Endodermal cell (in vitro differentiated cells): ENCODE measurements at regions not wholly inside any gene's neighbourhood (a gene's known extent, or its start where the extent isn't known, plus 50 kb on each side); places are given as distances from the start of the nearest gene placed in this dataset.
A peak's percentile ranks its signal among the peaks of the same experiment; 100 is the strongest.

Source experiments
- DNase-seq: peaks from one replicate; pipeline ENCODE4 v3.0.0-alpha.2; 2017
- H3K27ac ChIP-seq: 2 replicates; pipeline ENCODE4 v1.5.1; 2013; ENCODE audit warnings: mild to moderate bottlenecking, low read depth, low read length, moderate library complexity
- H3K27me3 ChIP-seq: 2 replicates; pipeline ENCODE4 v1.6.1; 2013; ENCODE audit warnings: mild to moderate bottlenecking, low read length, moderate library complexity; ENCODE audit not compliant: insufficient read depth, control insufficient read depth, poor library complexity, severe bottlenecking
- H3K36me3 ChIP-seq: 2 replicates; pipeline ENCODE4 v1.7.0; 2013; ENCODE audit warnings: mild to moderate bottlenecking, low read length, moderate library complexity; ENCODE audit not compliant: control insufficient read depth, insufficient read depth
- H3K4me1 ChIP-seq: one replicate; pipeline ENCODE4 v1.7.0; 2013; ENCODE audit warnings: low read length; ENCODE audit not compliant: control insufficient read depth, insufficient read depth
- H3K4me3 ChIP-seq: 2 replicates; pipeline ENCODE4 v1.5.1; 2013; ENCODE audit warnings: mild to moderate bottlenecking, low read length, moderate library complexity
- H3K9ac ChIP-seq: 2 replicates; pipeline ENCODE4 v1.6.1; 2013; ENCODE audit warnings: mild to moderate bottlenecking, low read length, moderate library complexity; ENCODE audit not compliant: poor library complexity, severe bottlenecking; ENCODE audit errors: extremely low read depth
- H3K9me3 ChIP-seq: 2 replicates; pipeline ENCODE4 v1.6.1; 2013; ENCODE audit warnings: mild to moderate bottlenecking, low read length, moderate library complexity; ENCODE audit not compliant: control insufficient read depth
- H3K27ac Mint-ChIP-seq: 2 replicates; pipeline ENCODE4 v1.8.0; 2020; ENCODE audit warnings: mixed read lengths
- H3K27me3 Mint-ChIP-seq: 2 replicates; pipeline ENCODE4 v1.8.0; 2021; ENCODE audit warnings: mild to moderate bottlenecking, mixed read lengths; ENCODE audit not compliant: insufficient read depth
- H3K36me3 Mint-ChIP-seq: 2 replicates; pipeline ENCODE4 v1.8.0; 2020; ENCODE audit warnings: low read depth, mixed read lengths
- H3K4me1 Mint-ChIP-seq: 2 replicates; pipeline ENCODE4 v1.8.0; 2020; ENCODE audit warnings: mixed read lengths
- H3K4me3 Mint-ChIP-seq: 2 replicates; pipeline ENCODE4 v1.8.0; 2020; ENCODE audit warnings: mild to moderate bottlenecking, moderate library complexity, mixed read lengths
- H3K9me3 Mint-ChIP-seq: 2 replicates; pipeline ENCODE4 v1.8.0; 2020; ENCODE audit warnings: mild to moderate bottlenecking, mixed read lengths
- WGBS, 2 experiments: methylation state at CpG; one replicate each; pipeline versions ENCODE4 v1.1.5 to v1.1.7; 2013; ENCODE audit warnings: missing lambda C conversion rate in 2 of 2, mixed read lengths in 1 of 2; ENCODE audit not compliant: insufficient coverage in 1 of 2, insufficient read length in 1 of 2; 5-methylcytosine and 5-hydroxymethylcytosine counted together
- TF ChIP-seq, protein P1 (sequence below): fragments of 200-600 bp; sonication (generic); conservative IDR thresholded peaks from 2 replicates; pipeline ENCODE4 v1.5.0; 2021; ENCODE audit warnings: antibody characterized with exemption, mild to moderate bottlenecking

- H3K27ac ChIP-seq: no peak overlapping the region
- no peaks in the 10 kb centered on the region for H3K9me3 ChIP-seq
- no peaks in the 10 kb centered on the region for H3K9me3 Mint-ChIP-seq
- no peaks in the 10 kb centered on the region for H3K36me3 ChIP-seq
- H3K27me3 ChIP-seq: peaks cover 12% of the 10 kb centered on the region
- H3K4me3 ChIP-seq: peak overlapping the region; percentile 4
- no peaks in the 10 kb centered on the region for H3K36me3 Mint-ChIP-seq
- no peak for DNase-seq
- H3K9ac ChIP-seq: no peak overlapping the region
- H3K27ac Mint-ChIP-seq: peak overlapping the region; percentile 10
- H3K4me1 Mint-ChIP-seq: peaks cover 11% of the 10 kb centered on the region
- no peak overlapping the region for H3K4me3 Mint-ChIP-seq
- no peaks in the 10 kb centered on the region for H3K4me1 ChIP-seq
- TF ChIP-seq, protein P1, sequence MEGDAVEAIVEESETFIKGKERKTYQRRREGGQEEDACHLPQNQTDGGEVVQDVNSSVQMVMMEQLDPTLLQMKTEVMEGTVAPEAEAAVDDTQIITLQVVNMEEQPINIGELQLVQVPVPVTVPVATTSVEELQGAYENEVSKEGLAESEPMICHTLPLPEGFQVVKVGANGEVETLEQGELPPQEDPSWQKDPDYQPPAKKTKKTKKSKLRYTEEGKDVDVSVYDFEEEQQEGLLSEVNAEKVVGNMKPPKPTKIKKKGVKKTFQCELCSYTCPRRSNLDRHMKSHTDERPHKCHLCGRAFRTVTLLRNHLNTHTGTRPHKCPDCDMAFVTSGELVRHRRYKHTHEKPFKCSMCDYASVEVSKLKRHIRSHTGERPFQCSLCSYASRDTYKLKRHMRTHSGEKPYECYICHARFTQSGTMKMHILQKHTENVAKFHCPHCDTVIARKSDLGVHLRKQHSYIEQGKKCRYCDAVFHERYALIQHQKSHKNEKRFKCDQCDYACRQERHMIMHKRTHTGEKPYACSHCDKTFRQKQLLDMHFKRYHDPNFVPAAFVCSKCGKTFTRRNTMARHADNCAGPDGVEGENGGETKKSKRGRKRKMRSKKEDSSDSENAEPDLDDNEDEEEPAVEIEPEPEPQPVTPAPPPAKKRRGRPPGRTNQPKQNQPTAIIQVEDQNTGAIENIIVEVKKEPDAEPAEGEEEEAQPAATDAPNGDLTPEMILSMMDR: no peak
- H3K27me3 Mint-ChIP-seq: no peaks in the 10 kb centered on the region
- WGBS, 2 experiments: 81 to 84% methylated on average over 7 to 11 of the region's 11 CpGs
These were observed 119.0 kb upstream of the MAP9 start for GRCh38 chr4:155495572-155496293.

GRCh38 chr4:155494037-155494718 lies 117.4 kb upstream of the MAP9 start:
- Mint-ChIP-seq H3K27me3 (no peaks in the 10 kb centered on the region), H3K4me1 (peaks cover 11% of the 10 kb centered on the region), H3K9me3 (no peaks in the 10 kb centered on the region), H3K4me3 (no peak overlapping the region), H3K36me3 (no peaks in the 10 kb centered on the region), H3K27ac (no peak overlapping the region)
- Histone ChIP-seq H3K4me3 (no peak overlapping the region), H3K9ac (no peak overlapping the region), H3K36me3 (no peaks in the 10 kb centered on the region), H3K27ac (no peak overlapping the region), H3K4me1 (no peaks in the 10 kb centered on the region), H3K9me3 (no peaks in the 10 kb centered on the region), H3K27me3 (peaks cover 27% of the 10 kb centered on the region)
- 83 to 96% methylated on average over 2 to 4 of the region's 6 CpGs for WGBS, 2 experiments
- DNase-seq: no peak
- TF ChIP-seq, protein P1: no peak

DNA sequence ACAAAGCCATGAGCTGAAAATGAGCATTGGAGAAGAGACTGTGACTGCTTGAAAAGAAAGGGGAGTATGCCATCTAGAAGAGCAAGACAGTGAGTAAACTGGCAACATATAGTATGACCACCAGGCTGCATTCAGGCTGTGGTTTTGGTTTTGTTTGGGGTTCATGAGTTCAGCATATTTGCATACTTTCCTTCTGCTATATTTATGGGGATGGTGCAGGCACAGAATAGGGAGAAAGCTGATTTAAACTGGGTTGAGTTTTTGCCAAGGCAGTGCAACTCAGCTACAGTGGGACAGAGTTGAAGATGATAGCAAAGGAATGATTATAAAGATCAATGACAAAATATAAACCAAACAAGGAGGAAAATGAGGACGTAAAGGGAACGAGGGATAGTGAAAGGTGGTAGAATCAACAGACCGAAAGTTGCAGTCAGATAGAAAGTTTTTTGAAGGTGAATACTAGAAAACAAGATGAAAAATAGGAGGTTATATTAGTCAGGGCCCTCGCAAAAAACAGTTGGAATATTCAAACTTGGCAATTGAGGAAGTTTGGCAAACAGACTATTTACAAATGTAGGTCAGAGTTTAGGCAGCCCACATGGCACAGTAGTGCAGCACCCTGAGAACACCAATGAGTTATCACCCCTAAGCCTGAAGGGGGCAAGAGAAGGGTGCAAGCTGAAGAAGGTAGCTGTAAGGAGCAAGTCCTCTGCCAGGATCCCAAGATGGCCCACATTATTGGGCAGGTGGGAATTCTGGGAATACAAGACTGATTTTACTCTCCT lies 114.8 kb upstream of the MAP9 start:
- Histone ChIP-seq H3K27ac (no peak overlapping the region), H3K4me1 (peaks cover 5% of the 10 kb centered on the region), H3K4me3 (no peak overlapping the region), H3K27me3 (peaks cover 42% of the 10 kb centered on the region), H3K9me3 (no peaks in the 10 kb centered on the region), H3K9ac (no peak overlapping the region), H3K36me3 (no peaks in the 10 kb centered on the region)
- TF ChIP-seq, protein P1: no peak
- WGBS, 2 experiments: 90 to 100% methylated on average over 1 to 4 of the region's 4 CpGs
- H3K4me1 Mint-ChIP-seq: peaks cover 21% of the 10 kb centered on the region
- no peaks in the 10 kb centered on the region for H3K9me3 Mint-ChIP-seq
- no peak overlapping the region for H3K27ac Mint-ChIP-seq
- H3K27me3 Mint-ChIP-seq: peaks cover 8% of the 10 kb centered on the region
- no peak overlapping the region for H3K4me3 Mint-ChIP-seq
- no peak for DNase-seq
- no peaks in the 10 kb centered on the region for H3K36me3 Mint-ChIP-seq
